IPS DF 4.7 (cell line): ENCODE measurements at regions not wholly inside any gene's neighbourhood (a gene's known extent, or its start where the extent isn't known, plus 50 kb on each side); places are given as distances from the start of the nearest gene placed in this dataset.
"Not testable (repeated sequence)": the region's sequence is repeated elsewhere in the genome, so short reads cannot be mapped to it uniquely, and the experiment has no call there.

Experiments used
- DNase-seq: peaks from one replicate; pipeline ENCODE4 v3.0.0-alpha.2; 2013; ENCODE audit warnings: low spot score; ENCODE audit errors: extremely low read depth

GRCh38 chr14:27886256-27886655, 880.3 kb upstream of the FOXG1 start:
- DNase-seq = no peak

GRCh38 chr14:27890259-27890658, 876.3 kb upstream of the FOXG1 start:
- DNase-seq = no peak

DNA sequence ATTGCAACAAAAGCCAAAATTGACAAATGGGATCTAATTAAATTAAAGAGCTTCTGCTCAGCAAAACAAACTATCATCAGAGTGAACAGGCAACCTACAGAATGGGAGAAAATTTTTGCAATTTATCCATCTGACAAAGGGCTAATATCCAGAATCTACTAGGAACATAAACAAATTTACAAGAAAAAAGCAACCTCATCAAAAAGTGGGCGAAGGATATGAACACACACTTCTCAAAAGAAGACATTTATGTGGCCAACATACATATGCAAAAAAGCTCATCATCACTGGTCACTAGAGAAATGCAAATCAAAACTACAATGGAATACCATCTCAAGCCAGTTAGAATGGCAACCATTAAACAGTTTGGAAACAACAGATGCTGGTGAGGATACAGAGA, 858.1 kb upstream of the FOXG1 start:
- DNase-seq = not testable (repeated sequence)

DNA sequence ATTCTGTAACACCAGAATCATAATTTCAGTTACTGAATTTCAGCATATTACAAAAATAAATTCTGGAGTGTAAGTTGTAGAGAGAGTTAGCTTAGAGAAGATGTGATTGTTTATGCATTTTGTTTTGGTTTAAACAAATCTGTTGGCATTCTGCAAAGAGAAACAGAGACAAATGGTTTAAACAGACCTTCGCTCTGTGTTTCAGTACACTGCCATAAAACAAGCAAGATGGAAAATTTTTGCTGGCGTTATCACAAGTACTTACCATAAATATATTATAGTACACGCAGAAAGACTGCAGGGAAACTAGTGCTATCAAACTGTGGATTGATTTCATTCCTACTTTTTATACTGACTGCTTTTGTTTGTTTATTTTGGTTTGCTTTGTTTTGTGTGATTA, 850.3 kb upstream of the FOXG1 start:
- no peak for DNase-seq

DNA sequence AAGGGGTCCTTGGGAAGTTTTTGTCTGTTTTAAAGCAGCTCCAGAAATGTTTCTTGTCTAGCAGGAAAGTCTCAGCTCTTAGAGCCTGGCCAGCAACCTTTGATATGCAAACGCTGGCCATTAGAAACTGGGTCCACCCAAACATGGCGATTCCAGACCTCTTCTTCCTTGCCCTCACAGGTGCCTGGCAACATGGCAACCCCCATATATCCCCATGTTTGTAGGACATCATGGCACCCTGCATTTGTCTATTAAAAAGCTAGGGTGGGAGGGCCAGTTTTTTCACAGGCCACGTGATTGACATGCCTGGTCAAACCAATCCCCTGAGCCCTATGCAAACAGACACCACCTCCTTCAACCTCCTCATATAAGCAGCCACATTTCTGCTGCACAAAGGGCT, 848.7 kb upstream of the FOXG1 start:
- no peak for DNase-seq

GRCh38 chr14:27927519-27927918, 839.1 kb upstream of the FOXG1 start:
- no peak for DNase-seq

GRCh38 chr14:27929797-27930347, 836.7 kb upstream of the FOXG1 start:
- no peak for DNase-seq

DNA sequence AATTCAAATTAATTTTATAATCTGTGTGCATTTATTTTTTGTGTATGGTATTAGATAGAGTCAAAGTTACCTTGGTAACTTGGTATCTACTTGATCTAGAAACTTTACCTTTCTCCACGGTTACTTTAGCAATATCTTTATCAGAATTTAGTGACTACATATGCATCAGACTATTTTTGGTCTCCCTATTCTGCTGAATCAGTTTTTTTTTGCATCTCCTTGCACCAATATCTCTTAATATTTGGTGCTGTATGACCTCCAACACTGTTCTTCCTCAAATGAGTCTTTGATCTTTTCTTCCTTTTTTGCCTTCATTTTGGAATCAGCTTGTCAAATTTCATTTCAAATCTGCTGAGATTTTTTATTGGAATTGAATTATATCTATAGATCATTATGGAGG, 828.2 kb upstream of the FOXG1 start:
- DNase-seq = no peak

DNA sequence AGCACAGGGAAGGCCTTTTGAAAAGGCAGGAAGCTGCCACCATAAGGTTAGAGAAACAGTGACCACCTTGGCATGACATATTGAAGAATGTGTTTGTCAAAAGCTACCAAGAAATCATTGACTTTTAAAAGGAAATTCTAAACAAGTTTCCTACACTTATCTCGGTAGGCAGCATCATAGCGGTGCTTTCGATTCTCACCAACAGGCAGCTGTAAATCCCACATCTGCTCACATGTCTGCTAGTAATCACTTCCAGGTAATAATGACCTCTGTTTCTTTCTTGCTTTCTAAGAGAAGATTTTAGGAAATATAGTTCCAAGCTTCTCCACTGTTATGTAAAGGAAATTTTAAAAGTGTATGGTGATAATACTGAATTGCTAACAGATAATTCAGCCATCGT, 821.1 kb upstream of the FOXG1 start:
- DNase-seq = no peak

- DNase-seq = no peak
Measured at GRCh38 chr14:27958757-27959156, 807.8 kb upstream of the FOXG1 start.

- no peak for DNase-seq
Measured at GRCh38 chr14:27995691-27996090, 770.9 kb upstream of the FOXG1 start.

DNA sequence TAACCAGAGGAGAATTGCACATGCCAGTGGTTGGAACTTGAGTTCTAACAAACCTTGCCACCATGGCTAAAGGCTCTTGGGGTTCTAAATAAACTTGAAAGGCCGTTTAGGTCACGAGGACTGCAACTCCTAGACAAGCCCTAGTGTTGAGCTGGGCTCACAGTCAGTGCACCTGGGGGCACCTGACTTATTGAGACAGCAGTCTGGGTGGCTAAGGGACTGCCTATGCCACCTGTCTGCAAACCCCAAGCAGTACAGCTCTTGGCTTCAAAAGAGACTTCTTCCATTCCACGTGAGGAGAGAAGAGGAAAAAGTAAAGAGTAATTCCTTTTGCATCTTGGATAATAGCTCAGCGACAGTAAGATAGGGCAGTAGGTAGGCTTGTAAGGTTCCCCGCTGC, 765.6 kb upstream of the FOXG1 start:
- no peak for DNase-seq

- no peak for DNase-seq
Measured at GRCh38 chr14:28012629-28013415, 753.8 kb upstream of the FOXG1 start.

DNA sequence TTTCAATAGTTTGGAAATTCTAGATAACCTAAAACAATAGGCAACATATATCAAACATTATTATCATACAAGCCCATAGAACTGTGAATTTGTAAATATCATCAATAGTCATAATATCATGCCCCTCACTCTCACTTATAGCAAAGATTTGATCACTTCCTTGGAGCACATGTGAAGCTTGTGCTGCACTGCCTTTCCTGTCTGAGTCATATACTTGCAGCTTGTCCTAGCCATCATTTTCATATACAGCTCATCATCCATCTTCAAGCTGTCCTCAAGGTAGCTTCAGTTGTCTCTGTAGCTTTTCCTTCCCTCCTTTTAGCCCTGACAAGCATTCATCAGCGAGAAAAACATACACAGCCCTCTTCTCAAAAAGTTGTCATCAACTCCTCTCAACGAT, 746.5 kb upstream of the FOXG1 start:
- no peak for DNase-seq

GRCh38 chr14:28023853-28024252, 742.7 kb upstream of the FOXG1 start:
- DNase-seq = no peak

GRCh38 chr14:28052251-28052650, 714.3 kb upstream of the FOXG1 start:
- no peak for DNase-seq

- no peak for DNase-seq
Measured at GRCh38 chr14:28055008-28055407, 711.6 kb upstream of the FOXG1 start.

- no peak for DNase-seq
Measured at GRCh38 chr14:28057359-28058296, 709.0 kb upstream of the FOXG1 start.

- no peak for DNase-seq
Measured at GRCh38 chr14:28059254-28059653, 707.3 kb upstream of the FOXG1 start.

DNA sequence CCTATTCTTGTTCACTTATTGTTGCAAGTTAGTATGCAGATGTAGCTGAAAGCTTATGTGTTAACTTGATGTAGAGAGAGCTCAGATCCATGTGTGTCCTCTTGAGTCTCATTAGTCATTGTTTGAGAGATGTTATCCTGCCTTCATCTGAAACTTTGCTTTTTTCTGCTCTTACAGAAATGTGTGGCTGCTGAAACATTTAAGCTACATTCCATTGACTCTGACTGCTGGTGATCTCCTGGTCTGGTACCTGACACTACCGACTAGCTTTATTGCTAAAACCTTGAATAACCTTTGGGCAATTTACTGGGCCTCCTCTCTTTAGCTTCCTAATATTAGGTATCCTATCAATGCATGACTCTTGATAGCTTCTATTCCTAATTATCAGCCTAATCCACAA, 705.6 kb upstream of the FOXG1 start:
- DNase-seq = no peak

DNA sequence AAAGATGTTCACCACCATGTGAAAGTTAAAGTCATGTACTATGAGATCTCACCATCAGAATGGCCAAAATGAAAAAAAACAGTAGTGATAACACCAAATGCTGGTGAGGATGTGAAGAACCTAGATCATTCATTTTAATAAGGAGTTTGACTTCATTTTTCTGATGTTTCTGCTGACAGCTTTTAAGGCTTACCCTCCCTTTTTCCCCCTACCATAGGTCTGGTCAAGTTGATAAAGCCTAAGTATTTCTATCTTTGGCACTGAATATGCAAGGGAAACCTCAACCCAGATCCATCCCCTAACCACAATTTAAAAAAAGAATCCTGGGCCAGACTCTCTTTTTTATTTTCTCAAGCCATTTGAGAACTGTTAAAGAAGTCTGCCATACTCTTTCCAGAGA, 689.6 kb upstream of the FOXG1 start:
- DNase-seq = no peak

DNA sequence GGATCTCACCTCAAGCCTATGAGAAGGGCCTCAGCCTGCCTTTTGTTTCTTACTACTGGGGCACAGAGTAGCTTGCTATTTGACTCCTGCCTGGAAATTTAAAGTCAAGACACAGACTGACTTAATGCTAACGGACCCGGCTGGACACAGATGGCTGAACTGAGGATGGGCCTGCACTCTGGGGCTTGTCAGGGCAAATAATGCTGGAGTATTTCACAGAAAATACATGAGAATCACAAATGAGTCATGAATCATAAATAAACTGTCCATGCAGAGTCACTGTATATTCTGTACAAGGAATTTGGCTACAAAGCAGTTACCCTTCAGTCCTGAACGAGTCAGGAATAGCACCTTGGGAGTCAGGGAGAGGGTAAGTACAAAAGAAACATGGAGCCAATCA, 683.2 kb upstream of the FOXG1 start:
- DNase-seq = no peak
